ENCODE measurements at regions not wholly inside any gene's neighbourhood (a gene's known extent, or its start where the extent isn't known, plus 50 kb on each side); places are given as distances from the start of the nearest gene placed in this dataset.

- TF ChIP-seq CTCF (IDR thresholded peaks at IDR 0.05) (no peak), POLR2A (IDR thresholded peaks at IDR 0.05) (no peak)
Observed at GRCh38 chr5:167633114-167633513, 658.3 kb upstream of the WWC1 start.
